Loucy (cell line): ENCODE measurements at regions not wholly inside any gene's neighbourhood (a gene's known extent, or its start where the extent isn't known, plus 50 kb on each side); places are given as distances from the start of the nearest gene placed in this dataset.

Experiments used
- H2AFZ ChIP-seq: fragments of 200-600 bp; sonication (generic); 2 replicates; pipeline ENCODE4 v1.6.0; 2016; ENCODE audit warnings: antibody characterized with exemption, mild to moderate bottlenecking, low read length, moderate library complexity
- H3F3A ChIP-seq: fragments of 200-600 bp; 2 replicates; pipeline ENCODE4 v1.6.0; 2016; ENCODE audit warnings: antibody characterized with exemption, low read depth, mild to moderate bottlenecking
- H3K27me3 ChIP-seq: fragments of 200-600 bp; sonication (generic); 2 replicates; pipeline ENCODE4 v1.6.1; 2014; ENCODE audit warnings: low read length, mild to moderate bottlenecking; ENCODE audit not compliant: insufficient read depth, poor library complexity, severe bottlenecking
- H3K36me3 ChIP-seq: fragments of 200-600 bp; sonication (generic); 2 replicates; pipeline ENCODE4 v1.6.1; 2016; ENCODE audit warnings: low read length; ENCODE audit not compliant: insufficient read depth
- H3K4me1 ChIP-seq: fragments of 200-600 bp; sonication (generic); 2 replicates; pipeline ENCODE4 v1.5.1; 2014; ENCODE audit warnings: low read length, mild to moderate bottlenecking; ENCODE audit not compliant: insufficient read depth, poor library complexity, severe bottlenecking
- H3K4me2 ChIP-seq: fragments of 200-600 bp; sonication (generic); 2 replicates; pipeline ENCODE4 v1.6.0; 2014; ENCODE audit warnings: antibody characterized with exemption, low read length, low read depth, mild to moderate bottlenecking; ENCODE audit not compliant: poor library complexity, severe bottlenecking
- H3K4me3 ChIP-seq: fragments of 200-600 bp; sonication (generic); 2 replicates; pipeline ENCODE4 v1.5.1; 2014; ENCODE audit warnings: low read length, mild to moderate bottlenecking, mixed read lengths; ENCODE audit not compliant: poor library complexity, severe bottlenecking
- H3K79me2 ChIP-seq: fragments of 200-600 bp; sonication (generic); 2 replicates; pipeline ENCODE4 v1.6.1; 2014; ENCODE audit warnings: low read length; ENCODE audit not compliant: insufficient read depth
- H3K9ac ChIP-seq: fragments of 200-600 bp; sonication (generic); 2 replicates; pipeline ENCODE4 v1.6.0; 2014; ENCODE audit warnings: mild to moderate bottlenecking, low read depth, low read length, moderate library complexity; ENCODE audit not compliant: poor library complexity, severe bottlenecking
- H3K9me2 ChIP-seq: fragments of 200-600 bp; sonication (generic); replicated peaks from 2 replicates; pipeline ENCODE4 v1.6.1; 2016; ENCODE audit warnings: low read depth, low read length, mixed read lengths
- H3K9me3 ChIP-seq: fragments of 200-600 bp; sonication (generic); 2 replicates; pipeline ENCODE4 v1.6.1; 2014; ENCODE audit warnings: mild to moderate bottlenecking, antibody characterized with exemption, low read length, low read depth; ENCODE audit not compliant: insufficient read depth
- H4K20me1 ChIP-seq: fragments of 200-600 bp; sonication (generic); 2 replicates; pipeline ENCODE4 v1.6.0; 2014; ENCODE audit warnings: antibody characterized with exemption, low read length, mild to moderate bottlenecking; ENCODE audit not compliant: insufficient read depth, poor library complexity, severe bottlenecking
- CTCF ChIP-seq: fragments of 200-600 bp; sonication (generic); conservative IDR thresholded peaks from 2 replicates; pipeline ENCODE4 v1.5.1; 2014; ENCODE audit warnings: mild to moderate bottlenecking, antibody characterized with exemption, low read length
- EZH2phosphoT487 ChIP-seq: fragments of 200-600 bp; IDR thresholded peaks from 2 replicates; pipeline ENCODE4 v1.6.1; 2018; ENCODE audit warnings: antibody characterized with exemption, mild to moderate bottlenecking, moderate library complexity, borderline replicate concordance

GRCh38 chr10:42428534-42428933 is 209.8 kb downstream of the ZNF33B start:
- H3K4me2 ChIP-seq, result no peak overlapping the region
- no peaks in the 10 kb centered on the region for H3K79me2 ChIP-seq
- H3K9ac ChIP-seq, result no peak overlapping the region
- no peaks in the 10 kb centered on the region; the same call in 1 of the 2 replicates for H3K9me3 ChIP-seq
- H3K4me1 ChIP-seq, result no peaks in the 10 kb centered on the region
- no peaks in the 10 kb centered on the region for H3K9me2 ChIP-seq
- no peak overlapping the region for H2AFZ ChIP-seq
- no peaks in the 10 kb centered on the region for H3K27me3 ChIP-seq
- TF ChIP-seq EZH2phosphoT487, result no peak
- peak; percentile 58 for TF ChIP-seq CTCF
- no peaks in the 10 kb centered on the region for H3F3A ChIP-seq
- H3K36me3 ChIP-seq, result no peaks in the 10 kb centered on the region
- no peaks in the 10 kb centered on the region for H4K20me1 ChIP-seq
- no peak overlapping the region for H3K4me3 ChIP-seq

GRCh38 chr10:42422911-42423310 is 215.5 kb downstream of the ZNF33B start:
- Histone ChIP-seq H3K9me3 (no peaks in the 10 kb centered on the region; the same call in 1 of the 2 replicates), H3K4me2 (no peak overlapping the region), H3K4me3 (no peak overlapping the region)

GRCh38 chr10:42421812-42422211 is 216.6 kb downstream of the ZNF33B start:
- Histone ChIP-seq H3K4me1 (no peaks in the 10 kb centered on the region), H3K9me2 (no peaks in the 10 kb centered on the region), H3K9ac (no peak overlapping the region), H3K9me3 (no peaks in the 10 kb centered on the region; the same call in 1 of the 2 replicates), H3K4me3 (no peak overlapping the region), H3K27me3 (no peaks in the 10 kb centered on the region), H2AFZ (no peak overlapping the region), H3K79me2 (no peaks in the 10 kb centered on the region), H4K20me1 (no peaks in the 10 kb centered on the region), H3K4me2 (no peak overlapping the region), H3K36me3 (no peaks in the 10 kb centered on the region), H3F3A (no peaks in the 10 kb centered on the region)
- TF ChIP-seq CTCF (no peak), EZH2phosphoT487 (no peak)

More at GRCh38 chr10:42422911-42423310, 215.5 kb downstream of the ZNF33B start:
- no peak overlapping the region for H2AFZ ChIP-seq
- no peaks in the 10 kb centered on the region for H3K9me2 ChIP-seq
- TF ChIP-seq EZH2phosphoT487 (no peak), CTCF (no peak)
- no peaks in the 10 kb centered on the region for H3K4me1 ChIP-seq
- no peaks in the 10 kb centered on the region for H3K27me3 ChIP-seq
- no peaks in the 10 kb centered on the region for H3F3A ChIP-seq
- H3K79me2 ChIP-seq, result no peaks in the 10 kb centered on the region
- no peaks in the 10 kb centered on the region for H3K36me3 ChIP-seq
- no peaks in the 10 kb centered on the region for H4K20me1 ChIP-seq
- no peak overlapping the region for H3K9ac ChIP-seq
